Neural progenitor cell (in vitro differentiated cells): ENCODE measurements at regions not wholly inside any gene's neighbourhood (a gene's known extent, or its start where the extent isn't known, plus 50 kb on each side); places are given as distances from the start of the nearest gene placed in this dataset.

ENCODE experiments used
- CTCF ChIP-seq: fragments of 200-600 bp; sonication (generic); IDR thresholded peaks from 2 replicates; pipeline ENCODE4 v1.5.1; 2017; ENCODE audit warnings: antibody characterized with exemption, mild to moderate bottlenecking
- EZH2 ChIP-seq: fragments of 200-600 bp; sonication (generic); IDR thresholded peaks from 2 replicates; pipeline ENCODE4 v1.6.1; 2017; ENCODE audit warnings: antibody characterized with exemption, mild to moderate bottlenecking, moderate library complexity

- TF ChIP-seq CTCF (no peak), EZH2 (no peak)
Measured at GRCh38 chr4:124163401-124163800, 549.1 kb downstream of the ANKRD50 start.
